Stimulated activated naive CD8-positive, alpha-beta T cell treated with anti-CD3 and anti-CD28 coated beads, Interleukin-15, amount 100 ng/mL, for 72 hours (primary cell): ENCODE measurements at regions not wholly inside any gene's neighbourhood (a gene's known extent, or its start where the extent isn't known, plus 50 kb on each side); places are given as distances from the start of the nearest gene placed in this dataset.

Experiments used
- ATAC-seq: fragments of 150-1000 bp; cut with Tn5 transposase; 2 replicates; pipeline ENCODE4 v1.10.0; 2021; ENCODE audit warnings: mild to moderate bottlenecking, moderate library complexity
- DNase-seq, 2 donors: peaks; one replicate each; pipeline ENCODE4 v3.0.0; 2021 to 2022
- H3K27ac Mint-ChIP-seq, 2 donors: one replicate each; pipeline ENCODE4 v1.8.0; 2022; ENCODE audit warnings: mild to moderate bottlenecking in 2 of 2, mixed read lengths in 2 of 2, moderate library complexity in 2 of 2
- H3K27me3 Mint-ChIP-seq: one replicate; pipeline ENCODE4 v1.8.0; 2022; ENCODE audit warnings: mixed read lengths
- H3K4me1 Mint-ChIP-seq: one replicate; pipeline ENCODE4 v1.8.0; 2022; ENCODE audit warnings: mild to moderate bottlenecking, mixed read lengths
- H3K4me3 Mint-ChIP-seq, 2 donors: one replicate each; pipeline ENCODE4 v1.8.0; 2022; ENCODE audit warnings: mild to moderate bottlenecking in 2 of 2, mixed read lengths in 2 of 2, moderate library complexity in 1 of 2
- H3K9me3 Mint-ChIP-seq, 2 donors: one replicate each; pipeline ENCODE4 v1.8.0; 2022; ENCODE audit warnings: mixed read lengths in 2 of 2

DNA sequence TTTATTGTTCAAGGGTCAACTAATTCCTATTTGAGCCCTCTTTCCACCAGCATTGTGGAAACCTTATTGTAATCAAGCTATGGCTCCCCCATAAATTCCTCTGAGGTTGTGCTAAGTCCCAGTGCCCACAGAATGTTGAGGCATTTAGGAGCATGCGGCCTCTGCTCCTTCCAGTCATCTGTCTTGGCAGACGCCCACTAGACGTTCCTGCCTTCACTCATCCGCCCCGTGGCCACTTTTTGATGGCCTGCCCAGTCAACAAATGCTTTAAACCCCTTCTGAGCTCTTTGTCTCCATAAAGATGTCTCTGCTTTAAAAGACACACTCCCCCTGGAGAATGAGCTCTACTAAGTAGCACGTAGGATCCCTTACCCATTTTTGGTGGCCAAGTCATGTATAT is 104.7 kb downstream of the GAS1 start:
- Mint-ChIP-seq H3K27ac (no peak overlapping the region), H3K4me3 (no peak overlapping the region), H3K4me1 (no peaks in the 10 kb centered on the region)

DNA sequence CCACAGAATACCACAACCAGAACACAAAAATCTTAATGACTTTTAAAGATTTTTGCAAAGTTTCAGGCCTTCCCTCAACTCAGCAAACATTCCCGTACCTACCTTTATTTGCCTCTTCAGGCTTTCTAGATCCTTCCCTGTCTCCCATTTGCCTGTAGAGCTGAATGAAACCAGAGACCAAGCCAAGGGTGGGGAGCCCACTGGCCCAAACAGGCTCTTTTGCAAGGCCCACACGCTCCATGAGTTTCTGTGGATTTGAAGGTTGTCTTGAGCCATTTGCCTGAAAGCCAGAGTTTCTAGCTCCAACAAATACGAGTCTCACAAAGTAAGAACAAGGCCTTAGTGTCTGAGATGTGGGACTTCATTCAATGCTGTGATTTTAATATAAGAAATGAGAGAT is 107.8 kb downstream of the GAS1 start:
- ATAC-seq (no peak), DNase-seq (no peak)
- Mint-ChIP-seq H3K4me3 (no peak overlapping the region), H3K27me3 (peaks cover 9% of the 10 kb centered on the region), H3K9me3 (no peaks in the 10 kb centered on the region), H3K4me1 (no peaks in the 10 kb centered on the region), H3K27ac (no peak overlapping the region)

More for the DNA sequence above, 104.7 kb downstream of the GAS1 start:
- DNase-seq (no peak), ATAC-seq (no peak)
- no peaks in the 10 kb centered on the region for H3K9me3 Mint-ChIP-seq
- no peaks in the 10 kb centered on the region for H3K27me3 Mint-ChIP-seq

DNA sequence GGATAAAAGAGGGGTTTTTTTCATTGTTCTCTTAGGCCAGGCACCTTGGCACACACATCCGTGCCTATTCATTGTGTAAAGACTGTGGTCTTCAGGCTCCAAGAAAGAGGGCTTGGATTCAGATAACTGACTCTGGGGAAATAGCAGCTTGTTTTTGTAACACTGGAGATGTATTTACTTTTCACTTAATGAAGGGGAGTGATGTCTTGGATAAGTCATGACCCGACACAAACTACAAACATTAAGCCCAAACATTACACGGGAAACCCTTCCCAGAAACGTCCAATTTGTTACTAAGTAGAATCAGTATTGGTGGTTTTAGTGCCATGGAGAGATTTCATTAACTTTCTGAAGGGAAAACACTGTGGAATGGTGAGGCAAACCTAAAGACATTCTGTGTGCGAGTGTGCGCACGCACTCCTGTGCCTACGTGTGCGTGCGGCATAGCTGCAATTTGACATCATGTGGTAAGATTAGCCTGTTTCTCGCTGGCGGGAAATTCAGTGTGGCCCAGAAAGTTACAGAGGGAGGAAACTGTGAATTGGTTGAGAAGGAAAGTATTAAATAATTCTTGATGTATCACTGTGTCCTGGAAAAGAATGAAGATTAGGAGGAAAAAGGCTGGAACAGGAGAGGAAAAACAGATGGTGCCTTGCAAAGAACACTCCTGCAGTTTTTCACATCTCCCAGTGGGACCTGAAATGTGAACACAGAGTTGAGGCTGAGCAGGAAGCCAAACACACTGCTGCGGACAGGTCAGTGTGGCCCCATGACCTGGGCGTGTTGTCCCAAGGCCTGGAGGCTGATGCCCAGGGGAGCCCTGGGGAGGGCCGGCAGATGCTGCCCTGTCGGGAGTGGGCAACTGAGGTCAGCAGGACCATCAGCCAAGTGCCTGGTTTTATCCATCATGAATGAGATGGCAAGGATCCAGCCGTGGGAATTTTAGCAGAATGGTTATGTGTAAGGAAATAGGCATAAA is 108.5 kb downstream of the GAS1 start:
- ATAC-seq = no peak
- H3K27ac Mint-ChIP-seq = no peak overlapping the region
- no peaks in the 10 kb centered on the region for H3K4me1 Mint-ChIP-seq

DNA sequence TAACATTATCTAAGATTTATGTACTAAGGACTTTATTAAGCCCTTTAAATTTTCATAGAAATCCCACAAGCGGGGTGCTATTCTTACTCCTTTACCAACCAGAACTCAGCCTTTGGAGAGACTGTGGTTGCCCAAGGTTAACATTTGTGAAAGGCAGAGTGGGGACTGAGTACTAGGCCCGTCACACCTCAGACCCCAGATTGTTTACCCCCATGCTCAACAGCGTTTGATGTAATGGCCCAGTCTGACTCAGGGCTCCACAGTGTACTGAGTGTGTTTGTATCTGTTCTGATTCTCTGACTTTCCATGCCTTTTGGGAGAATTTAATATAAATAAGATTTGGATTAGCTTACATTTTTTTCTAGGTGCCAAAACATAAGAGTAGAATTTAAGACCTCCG is 110.0 kb downstream of the GAS1 start:
- DNase-seq (no peak), ATAC-seq (no peak)
- Mint-ChIP-seq H3K27ac (no peak overlapping the region), H3K9me3 (no peaks in the 10 kb centered on the region), H3K27me3 (peaks cover 9% of the 10 kb centered on the region), H3K4me3 (no peak overlapping the region), H3K4me1 (no peaks in the 10 kb centered on the region)

More for the DNA sequence above, 108.5 kb downstream of the GAS1 start:
- no peak overlapping the region for H3K4me3 Mint-ChIP-seq
- no peak for DNase-seq
- H3K27me3 Mint-ChIP-seq = peaks cover 9% of the 10 kb centered on the region
- no peaks in the 10 kb centered on the region for H3K9me3 Mint-ChIP-seq

DNA sequence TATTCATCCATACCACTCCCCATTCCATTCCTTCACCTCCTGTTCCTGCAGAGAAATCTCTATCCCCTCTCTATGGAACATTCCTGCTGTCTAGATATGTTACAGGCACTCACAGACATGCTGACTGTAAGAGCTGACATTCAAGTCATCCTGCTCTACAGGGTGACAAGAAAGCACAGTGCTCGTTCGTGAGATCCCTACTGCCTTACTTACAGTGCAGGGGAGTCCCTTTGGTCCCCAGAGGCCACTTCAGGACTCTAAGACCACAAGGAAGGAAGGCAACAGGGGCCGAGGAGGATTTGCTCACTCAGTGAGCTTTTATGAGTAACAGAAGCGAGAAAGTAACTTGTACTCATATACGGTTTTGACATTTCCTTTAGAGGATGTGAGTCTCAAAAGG is 110.5 kb downstream of the GAS1 start:
- H3K27ac Mint-ChIP-seq = peak overlapping the region in 1 of 2 donors; percentile 79
- H3K4me3 Mint-ChIP-seq = no peak overlapping the region
- no peaks in the 10 kb centered on the region for H3K4me1 Mint-ChIP-seq
- no peak for ATAC-seq
- H3K9me3 Mint-ChIP-seq = no peaks in the 10 kb centered on the region
- H3K27me3 Mint-ChIP-seq = peaks cover 9% of the 10 kb centered on the region
- no peak for DNase-seq

DNA sequence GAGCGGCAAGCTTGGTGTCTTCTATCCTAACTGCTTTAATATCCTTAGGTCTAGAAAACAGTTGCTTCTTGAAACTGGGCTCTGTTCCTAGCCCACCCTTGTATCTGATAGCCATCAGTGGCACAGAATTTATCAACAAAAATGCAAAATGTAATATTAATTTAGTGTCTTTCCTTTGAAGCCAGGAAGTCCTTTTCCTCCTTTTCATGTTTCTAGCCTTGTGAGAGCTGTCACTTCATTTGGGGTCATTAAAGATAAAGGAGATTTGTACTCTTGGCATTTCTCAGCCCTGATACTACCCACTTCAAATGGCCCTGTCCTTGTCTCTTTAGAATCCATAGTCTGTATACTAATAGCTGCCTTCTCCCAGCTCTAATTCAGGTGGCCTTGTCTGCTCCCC is 111.0 kb downstream of the GAS1 start:
- no peak for DNase-seq
- Mint-ChIP-seq H3K27me3 (peaks cover 9% of the 10 kb centered on the region), H3K4me1 (no peaks in the 10 kb centered on the region), H3K27ac (peak overlapping the region in 1 of 2 donors; percentile 79), H3K4me3 (no peak overlapping the region), H3K9me3 (no peaks in the 10 kb centered on the region)
- no peak for ATAC-seq

DNA sequence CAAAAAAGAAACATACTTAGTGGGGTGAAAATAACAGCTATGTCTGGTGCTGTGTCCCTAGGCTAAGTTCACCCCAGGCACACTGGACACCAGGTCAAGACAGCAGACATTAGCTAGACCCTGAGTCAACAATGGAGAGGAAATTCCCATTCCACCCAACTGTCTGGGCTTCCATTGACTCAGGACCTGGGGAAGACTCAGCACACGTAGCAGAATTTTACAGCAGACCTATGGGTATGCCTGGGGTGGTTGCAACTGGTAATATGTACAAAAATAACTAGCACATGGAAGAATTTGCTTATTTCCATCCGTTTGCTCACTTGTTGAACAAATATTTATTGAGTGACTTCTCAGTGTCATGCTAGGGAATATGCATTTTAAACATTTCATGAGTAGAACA is 117.0 kb downstream of the GAS1 start:
- Mint-ChIP-seq H3K27ac (no peak overlapping the region), H3K27me3 (peaks cover 15% of the 10 kb centered on the region), H3K4me1 (no peaks in the 10 kb centered on the region), H3K4me3 (no peak overlapping the region), H3K9me3 (peaks cover 0 to 5% of the 10 kb centered on the region in 2 donors)
- DNase-seq (no peak), ATAC-seq (no peak)

DNA sequence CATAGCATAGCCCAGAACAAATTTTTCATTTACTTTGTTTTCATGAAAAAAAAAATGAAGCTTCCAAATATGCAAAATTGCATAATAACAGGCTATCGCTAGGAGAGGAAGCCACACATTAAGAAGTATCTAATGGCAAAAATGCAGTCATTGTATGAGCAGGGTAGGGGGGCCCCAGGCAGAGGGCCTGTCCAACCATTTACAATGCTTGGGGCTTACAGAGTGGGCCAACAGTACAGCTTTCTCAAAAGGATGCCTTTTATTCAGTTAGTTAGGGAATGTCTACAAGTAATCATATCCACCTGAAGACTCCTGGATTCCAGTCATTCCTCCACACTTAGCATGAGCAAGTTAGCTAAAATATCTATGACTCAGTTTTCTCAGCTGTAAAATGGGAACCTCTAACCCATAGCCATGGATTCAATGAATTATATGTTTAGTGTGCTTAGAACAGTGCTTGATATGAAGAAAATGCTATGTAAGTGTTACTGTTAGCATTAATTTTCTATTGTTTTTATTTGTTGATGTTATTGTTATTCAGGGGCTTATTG is 117.7 kb downstream of the GAS1 start:
- H3K9me3 Mint-ChIP-seq = peaks cover 0 to 5% of the 10 kb centered on the region in 2 donors
- no peak for ATAC-seq
- H3K4me3 Mint-ChIP-seq = no peak overlapping the region
- no peak overlapping the region for H3K27ac Mint-ChIP-seq
- H3K27me3 Mint-ChIP-seq = peaks cover 15% of the 10 kb centered on the region
- no peaks in the 10 kb centered on the region for H3K4me1 Mint-ChIP-seq
- DNase-seq = no peak

DNA sequence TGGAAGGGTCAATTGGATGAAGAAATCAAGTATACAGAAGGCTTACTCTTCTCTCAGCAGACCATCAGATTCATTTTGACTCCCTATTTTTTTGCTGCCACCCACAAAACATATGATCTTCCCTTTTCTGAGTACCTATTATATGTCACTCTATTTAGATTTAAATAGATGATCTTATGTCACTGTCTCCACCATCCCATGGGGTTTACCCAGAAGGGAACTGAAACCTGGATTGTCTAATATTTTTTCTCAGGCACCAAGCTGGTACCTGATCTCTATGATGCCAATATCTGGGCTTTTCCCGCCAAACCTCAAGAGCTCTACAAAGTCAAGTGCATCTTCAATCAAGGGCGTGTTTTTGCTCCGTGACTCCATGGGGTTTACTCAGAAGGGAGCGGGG is 118.7 kb downstream of the GAS1 start:
- Mint-ChIP-seq H3K27me3 (peaks cover 15% of the 10 kb centered on the region), H3K9me3 (peaks cover 0 to 5% of the 10 kb centered on the region in 2 donors), H3K27ac (peak overlapping the region in 1 of 2 donors; percentile 79), H3K4me1 (no peaks in the 10 kb centered on the region), H3K4me3 (no peak overlapping the region)
- DNase-seq = no peak
- no peak for ATAC-seq

DNA sequence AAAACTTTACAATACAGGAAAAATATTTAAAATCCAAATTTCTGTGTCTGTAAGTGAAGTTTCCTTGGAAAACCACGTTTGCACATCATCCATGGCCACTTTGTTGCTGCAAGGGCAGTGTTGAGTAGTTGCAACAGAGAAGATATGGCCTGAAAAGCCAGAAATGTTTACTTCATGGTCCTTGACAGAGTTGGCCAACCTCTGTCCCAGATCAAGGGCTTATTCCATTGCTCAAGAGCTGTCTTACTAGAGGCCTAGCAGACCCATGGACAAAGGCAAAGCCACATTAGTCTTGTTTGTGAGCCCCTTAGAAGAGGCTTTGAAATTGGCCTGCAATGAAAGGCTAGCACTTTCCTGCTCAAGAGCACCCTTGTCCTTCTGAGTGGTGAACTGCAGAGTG is 119.4 kb downstream of the GAS1 start:
- DNase-seq (no peak), ATAC-seq (no peak)
- Mint-ChIP-seq H3K4me3 (no peak overlapping the region), H3K4me1 (no peaks in the 10 kb centered on the region), H3K27me3 (peaks cover 15% of the 10 kb centered on the region), H3K27ac (no peak overlapping the region), H3K9me3 (peaks cover 5 to 6% of the 10 kb centered on the region in 2 donors)

DNA sequence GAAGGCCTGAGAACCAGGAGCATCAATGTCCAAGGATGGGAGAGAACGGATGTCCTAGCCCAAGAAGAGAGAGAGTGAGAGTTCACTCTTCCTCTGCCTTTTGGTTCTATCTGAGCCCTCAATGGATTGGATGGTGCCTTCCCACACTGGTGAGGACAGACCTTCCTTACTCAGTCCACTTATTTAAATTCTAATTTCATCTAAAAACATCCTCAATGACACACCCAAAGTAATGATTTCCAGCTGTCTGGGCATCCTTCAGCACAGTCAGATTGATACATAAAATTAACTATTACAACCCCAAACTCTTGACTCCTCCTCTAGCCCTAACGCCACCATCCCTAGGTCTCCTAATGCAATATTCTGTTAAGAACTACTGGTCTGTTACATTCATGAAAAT is 122.0 kb downstream of the GAS1 start:
- Mint-ChIP-seq H3K4me3 (no peak overlapping the region), H3K27ac (no peak overlapping the region), H3K9me3 (peaks cover 5 to 7% of the 10 kb centered on the region in 2 donors), H3K4me1 (no peaks in the 10 kb centered on the region), H3K27me3 (peaks cover 25% of the 10 kb centered on the region)
- DNase-seq (no peak), ATAC-seq (no peak)

DNA sequence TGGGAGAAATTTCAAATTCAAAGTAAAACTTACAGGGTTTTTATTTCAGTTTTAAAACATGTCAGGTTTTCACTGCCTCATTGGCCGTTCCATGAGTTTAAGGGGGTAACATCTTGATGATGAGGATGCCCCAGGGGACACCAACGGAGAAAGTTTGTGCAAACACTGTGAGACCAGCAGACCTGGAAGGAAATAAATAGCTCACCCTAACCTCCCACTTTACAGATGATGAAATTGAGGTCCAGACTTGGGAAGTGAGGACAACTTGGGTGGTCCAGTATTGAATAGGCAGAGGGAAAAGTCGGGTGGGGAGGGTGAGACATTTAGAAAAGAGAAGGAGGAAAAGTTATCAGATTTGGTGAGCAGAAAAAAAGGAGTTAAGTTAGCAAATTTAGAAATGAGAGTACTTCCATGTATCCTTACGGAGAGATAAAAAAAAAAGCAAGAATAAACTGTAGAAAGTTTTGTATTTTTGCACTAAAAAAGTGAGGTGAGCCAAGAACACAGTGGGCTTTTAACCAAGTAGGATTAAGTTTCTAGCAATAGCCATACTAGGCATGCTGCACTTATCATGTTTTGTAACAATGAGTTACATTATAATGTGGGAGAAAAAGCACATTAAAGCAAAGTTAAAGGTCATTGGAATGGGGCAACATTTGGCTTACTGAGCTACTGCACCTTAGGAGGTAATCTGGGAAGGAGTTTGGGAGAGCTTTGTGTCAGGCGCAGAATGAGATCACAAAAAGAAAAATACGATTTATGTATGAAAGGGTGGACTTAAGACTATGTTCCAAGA is 125.1 kb downstream of the GAS1 start:
- H3K27me3 Mint-ChIP-seq = peaks cover 25% of the 10 kb centered on the region
- no peaks in the 10 kb centered on the region for H3K4me1 Mint-ChIP-seq
- no peak for ATAC-seq
- no peak overlapping the region for H3K4me3 Mint-ChIP-seq
- H3K9me3 Mint-ChIP-seq = peaks cover 5 to 7% of the 10 kb centered on the region in 2 donors
- no peak for DNase-seq
- no peak overlapping the region for H3K27ac Mint-ChIP-seq

DNA sequence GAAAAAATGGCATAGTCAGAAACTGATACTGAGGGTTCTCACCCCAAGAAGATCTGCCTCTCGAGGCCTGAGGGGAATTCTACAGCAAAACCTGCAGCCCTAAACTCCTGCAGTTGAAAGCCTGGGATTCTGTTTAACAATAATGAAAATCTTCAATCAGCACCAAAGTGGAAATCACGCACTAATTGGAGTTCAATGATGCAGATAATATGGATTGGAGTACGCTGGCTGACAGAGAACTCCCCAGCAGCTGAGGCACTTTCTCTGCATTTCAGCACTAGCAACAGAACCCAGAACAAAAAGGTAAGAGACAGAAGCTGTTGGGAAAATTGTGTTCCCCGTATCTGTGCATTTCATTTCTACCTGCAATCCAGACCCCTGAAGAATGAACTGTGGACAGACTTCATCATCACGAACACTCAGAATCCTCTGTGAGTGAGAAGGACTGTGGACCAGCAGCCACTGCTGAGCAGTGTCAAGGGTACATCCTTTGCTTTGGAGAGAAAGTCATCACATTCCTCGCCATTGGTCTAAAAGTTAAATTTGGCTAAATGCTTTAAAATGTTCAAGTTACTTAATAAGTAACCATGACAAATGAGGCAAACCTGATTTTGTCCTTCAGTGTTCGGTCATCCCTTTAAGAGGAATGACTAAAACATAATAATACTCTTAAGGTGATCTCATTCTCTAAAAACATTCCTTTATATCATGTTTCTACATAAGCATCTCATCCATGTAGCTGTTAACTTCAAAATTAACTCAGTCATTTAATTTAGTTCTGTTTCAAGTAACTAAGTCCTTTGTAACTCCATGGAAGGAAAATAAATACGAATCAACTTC is 126.1 kb downstream of the GAS1 start:
- H3K27me3 Mint-ChIP-seq = peaks cover 16% of the 10 kb centered on the region
- H3K27ac Mint-ChIP-seq = no peak overlapping the region

DNA sequence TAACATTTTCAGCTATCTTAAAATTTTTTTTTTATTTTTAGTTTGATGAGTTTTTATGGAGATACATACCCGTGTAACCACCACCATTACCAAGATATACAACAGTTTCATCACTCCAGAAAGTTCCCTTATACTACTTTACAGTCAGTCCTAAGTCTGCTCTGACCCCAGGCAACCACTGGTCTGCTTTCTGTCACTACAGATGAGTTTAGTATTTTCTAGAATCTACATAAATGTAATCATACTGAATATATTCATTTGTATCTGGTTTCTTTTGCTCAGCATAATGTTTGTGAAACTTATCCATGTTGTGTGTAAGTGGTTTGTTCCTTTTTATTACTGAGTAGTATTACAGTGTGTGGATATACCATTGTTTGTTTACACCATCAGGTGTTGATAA is 127.8 kb downstream of the GAS1 start:
- no peak for ATAC-seq
- Mint-ChIP-seq H3K9me3 (peaks cover 0 to 7% of the 10 kb centered on the region in 2 donors), H3K4me3 (no peak overlapping the region), H3K27ac (no peak overlapping the region), H3K4me1 (no peaks in the 10 kb centered on the region), H3K27me3 (peaks cover 10% of the 10 kb centered on the region)
- DNase-seq = no peak

More for the DNA sequence above, 126.1 kb downstream of the GAS1 start:
- no peak overlapping the region for H3K4me3 Mint-ChIP-seq
- no peak for DNase-seq
- no peaks in the 10 kb centered on the region for H3K4me1 Mint-ChIP-seq
- ATAC-seq = no peak
- peaks cover 0 to 7% of the 10 kb centered on the region in 2 donors for H3K9me3 Mint-ChIP-seq

DNA sequence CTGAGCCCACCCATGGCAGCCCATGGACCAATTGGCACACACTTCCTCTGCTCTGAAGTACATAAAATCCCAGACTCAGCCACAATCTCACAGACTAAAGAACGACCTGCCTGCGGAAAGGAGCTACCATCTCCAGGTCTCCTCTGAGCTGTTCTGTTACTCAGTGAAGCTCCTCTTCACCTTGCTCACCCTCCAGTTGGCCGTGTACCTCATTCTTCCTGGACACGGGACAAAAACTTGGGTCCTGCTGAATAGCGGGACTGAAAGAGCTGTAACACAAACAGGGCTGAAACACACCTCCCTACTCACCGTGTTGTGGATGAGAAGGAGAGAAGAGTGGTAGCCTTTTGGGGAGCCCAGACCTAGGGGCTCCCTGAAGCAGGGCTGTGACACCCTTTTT is 128.7 kb downstream of the GAS1 start:
- no peak overlapping the region for H3K27ac Mint-ChIP-seq
- peaks cover 10% of the 10 kb centered on the region for H3K27me3 Mint-ChIP-seq
- no peak for ATAC-seq
- no peaks in the 10 kb centered on the region for H3K4me1 Mint-ChIP-seq
- H3K9me3 Mint-ChIP-seq = peaks cover 0 to 7% of the 10 kb centered on the region in 2 donors
- H3K4me3 Mint-ChIP-seq = no peak overlapping the region
- no peak for DNase-seq
